Ovary (tissue), 7 donors: ENCODE measurements at regions not wholly inside any gene's neighbourhood (a gene's known extent, or its start where the extent isn't known, plus 50 kb on each side); places are given as distances from the start of the nearest gene placed in this dataset.

ENCODE experiments used
- DNase-seq, 5 donors: peaks; one replicate each; pipeline ENCODE4 v3.0.0-alpha.2; 2019 to 2020
- H3K27ac ChIP-seq, 2 donors: fragments of 200-600 bp; one replicate each; pipeline versions ENCODE4 v1.5.1 to v1.8.0; 2019 to 2022
- H3K27me3 ChIP-seq: fragments of 200-600 bp; one replicate; pipeline ENCODE4 v1.8.0; 2022
- H3K36me3 ChIP-seq: fragments of 200-600 bp; sonication (generic); one replicate; pipeline ENCODE4 v1.5.1; 2019
- H3K4me1 ChIP-seq: one replicate; pipeline ENCODE4 v1.8.1; 2013; ENCODE audit warnings: mild to moderate bottlenecking, moderate library complexity; ENCODE audit not compliant: insufficient read depth
- H3K4me3 ChIP-seq: fragments of 200-600 bp; sonication (generic); one replicate; pipeline ENCODE4 v1.5.1; 2017
- H3K9me3 ChIP-seq, 2 donors: fragments of 200-600 bp in 1 of 2; sonication (generic) in 1 of 2; one replicate each; pipeline versions ENCODE4 v1.5.1 to v1.8.1; 2013 to 2019; ENCODE audit warnings: mild to moderate bottlenecking in 1 of 2, moderate library complexity in 1 of 2
- EP300 ChIP-seq: sonication (generic); formaldehyde crosslinking; IDR thresholded peaks from one replicate; pipeline ENCODE4 v1.6.1; 2017; ENCODE audit warnings: antibody characterized with exemption
- POLR2A ChIP-seq: fragments of 450-650 bp; IDR thresholded peaks from one replicate; pipeline ENCODE4 v1.6.1; 2017; ENCODE audit warnings: antibody characterized with exemption, mild to moderate bottlenecking, moderate library complexity
- WGBS, 3 donors: extraction: QIAGEN DNeasy Blood & Tissue Kit in 1 of 3; methylation state at CpG; one replicate each; pipeline versions ENCODE4 v1.1.5 to v1.1.7; 2013 to 2017; 5-methylcytosine and 5-hydroxymethylcytosine counted together
- intact Hi-C, 4 donors: fragments of 100-400 bp; cut with DNase I; formaldehyde crosslinking; loops; one replicate each; pipeline versions ENCODE4 v1.11.0 to v1.15.1; 2022 to 2023
- TF ChIP-seq, protein P1 (sequence below), 3 donors: fragments of 450-650 bp in 2 of 3; fragments of 200-600 bp in 1 of 3; IDR thresholded peaks; one replicate each; pipeline versions ENCODE4 v1.5.1 to v1.8.0; 2016 to 2022; ENCODE audit warnings: antibody characterized with exemption in 3 of 3, mild to moderate bottlenecking in 1 of 3
- donor health status: DM: no; HTN: no; CAD: no; lungs with moderate emphysema.
- donor health status: DM: no; HTN: no; CAD: no.
- donor health status: Bipolar disorder and iron deficiency.
- donor health status: DM: no; HTN: no; CAD: no.
- donor health status: DM: yes; HTN: yes; CAD: no.

DNA sequence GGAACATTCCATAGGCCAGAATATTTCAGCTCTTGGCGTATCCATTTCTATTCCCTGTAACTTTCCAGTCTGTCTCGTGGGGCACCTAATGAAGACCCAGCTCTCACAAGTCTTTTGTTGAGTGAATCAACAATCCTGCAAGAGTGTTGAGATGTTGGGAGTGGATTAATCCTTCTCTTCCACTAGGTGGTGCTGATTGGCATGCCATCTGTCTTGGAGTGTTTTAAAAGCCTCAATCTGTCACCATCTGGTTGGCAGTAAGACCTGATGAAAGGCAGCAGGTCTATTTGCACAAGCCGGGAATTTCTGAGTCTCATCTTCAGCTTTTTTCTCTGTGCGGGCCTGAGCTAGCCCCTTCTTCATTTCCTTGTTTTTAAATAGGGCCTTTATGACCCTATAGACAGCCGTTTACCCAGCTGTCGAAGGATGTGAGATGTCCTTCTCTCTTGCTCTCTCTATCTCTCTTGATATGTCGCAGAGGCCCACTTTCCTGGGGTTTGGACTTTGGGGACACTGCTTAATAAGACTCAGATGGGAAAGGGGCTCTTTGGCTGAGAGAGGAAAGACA, 180.5 kb downstream of the ZNF365 start:
- Histone ChIP-seq H3K27me3 (no peaks in the 10 kb centered on the region), H3K4me1 (no peaks in the 10 kb centered on the region), H3K9me3 (no peaks in the 10 kb centered on the region), H3K36me3 (no peaks in the 10 kb centered on the region), H3K27ac (no peak overlapping the region), H3K4me3 (no peak overlapping the region)
- no peak for DNase-seq
- TF ChIP-seq, protein P1, sequence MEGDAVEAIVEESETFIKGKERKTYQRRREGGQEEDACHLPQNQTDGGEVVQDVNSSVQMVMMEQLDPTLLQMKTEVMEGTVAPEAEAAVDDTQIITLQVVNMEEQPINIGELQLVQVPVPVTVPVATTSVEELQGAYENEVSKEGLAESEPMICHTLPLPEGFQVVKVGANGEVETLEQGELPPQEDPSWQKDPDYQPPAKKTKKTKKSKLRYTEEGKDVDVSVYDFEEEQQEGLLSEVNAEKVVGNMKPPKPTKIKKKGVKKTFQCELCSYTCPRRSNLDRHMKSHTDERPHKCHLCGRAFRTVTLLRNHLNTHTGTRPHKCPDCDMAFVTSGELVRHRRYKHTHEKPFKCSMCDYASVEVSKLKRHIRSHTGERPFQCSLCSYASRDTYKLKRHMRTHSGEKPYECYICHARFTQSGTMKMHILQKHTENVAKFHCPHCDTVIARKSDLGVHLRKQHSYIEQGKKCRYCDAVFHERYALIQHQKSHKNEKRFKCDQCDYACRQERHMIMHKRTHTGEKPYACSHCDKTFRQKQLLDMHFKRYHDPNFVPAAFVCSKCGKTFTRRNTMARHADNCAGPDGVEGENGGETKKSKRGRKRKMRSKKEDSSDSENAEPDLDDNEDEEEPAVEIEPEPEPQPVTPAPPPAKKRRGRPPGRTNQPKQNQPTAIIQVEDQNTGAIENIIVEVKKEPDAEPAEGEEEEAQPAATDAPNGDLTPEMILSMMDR (IDR thresholded peaks at IDR 0.05) = no peak
- WGBS, 3 donors = 69 to 77% (median 74%) methylated on average over 7 of the region's 7 CpGs
- intact Hi-C loops = no loop called here

GRCh38 chr10:62559481-62560200, 185.5 kb downstream of the ZNF365 start:
- no peak for DNase-seq
- H3K36me3 ChIP-seq = no peaks in the 10 kb centered on the region
- no peak for TF ChIP-seq POLR2A
- TF ChIP-seq, protein P1 (IDR thresholded peaks at IDR 0.05) = no peak
- no peak for TF ChIP-seq EP300
- intact Hi-C loops = no loop called here
- H3K4me3 ChIP-seq = no peak overlapping the region
- 87 to 95% (median 94%) methylated on average over 5 of the region's 5 CpGs for WGBS, 3 donors
- H3K9me3 ChIP-seq = no peaks in the 10 kb centered on the region
- H3K27ac ChIP-seq = no peak overlapping the region
- no peaks in the 10 kb centered on the region for H3K27me3 ChIP-seq
- peaks cover 5% of the 10 kb centered on the region for H3K4me1 ChIP-seq

- no peak for TF ChIP-seq POLR2A
- TF ChIP-seq, protein P1 (IDR thresholded peaks at IDR 0.05) = no peak
- no peak for TF ChIP-seq EP300
- DNase-seq = no peak
Observed at GRCh38 chr10:62560201-62560819, 186.1 kb downstream of the ZNF365 start.

GRCh38 chr10:62561151-62561550, 187.0 kb downstream of the ZNF365 start:
- 68 to 84% (median 82%) methylated on average over 3 of the region's 3 CpGs for WGBS, 3 donors
- TF ChIP-seq, protein P1 (IDR thresholded peaks at IDR 0.05) = no peak
- TF ChIP-seq POLR2A (no peak), EP300 (no peak)
- no peak for DNase-seq
- Histone ChIP-seq H3K36me3 (no peaks in the 10 kb centered on the region), H3K4me3 (no peak overlapping the region), H3K9me3 (no peaks in the 10 kb centered on the region), H3K27ac (no peak overlapping the region), H3K27me3 (no peaks in the 10 kb centered on the region), H3K4me1 (peaks cover 7% of the 10 kb centered on the region)
- intact Hi-C loops = no loop called here

More at GRCh38 chr10:62560201-62560819, 186.1 kb downstream of the ZNF365 start:
- H3K27ac ChIP-seq = no peak overlapping the region
- H3K4me1 ChIP-seq = peaks cover 7% of the 10 kb centered on the region
- intact Hi-C loops = no loop called here
- no peaks in the 10 kb centered on the region for H3K36me3 ChIP-seq
- 76 to 85% (median 83%) methylated on average over 4 of the region's 4 CpGs for WGBS, 3 donors
- no peaks in the 10 kb centered on the region for H3K9me3 ChIP-seq
- H3K4me3 ChIP-seq = no peak overlapping the region
- H3K27me3 ChIP-seq = no peaks in the 10 kb centered on the region
